ENCODE measurements at regions not wholly inside any gene's neighbourhood (a gene's known extent, or its start where the extent isn't known, plus 50 kb on each side); places are given as distances from the start of the nearest gene placed in this dataset.

GRCh38 chr5:110018509-110018908 lies 328.8 kb downstream of the MAN2A1 start:
- intact Hi-C loops (cut with DNase I), result no loop called here
- no peak for DNase-seq (ENCODE audit: low spot score)
- no peak for ATAC-seq

- ATAC-seq, result no peak
- intact Hi-C loops (cut with DNase I), result no loop called here
- no peak for DNase-seq (ENCODE audit: low spot score)
These were observed 329.4 kb downstream of the MAN2A1 start for GRCh38 chr5:110019119-110019518.

GRCh38 chr5:110019780-110020179 lies 330.1 kb downstream of the MAN2A1 start:
- DNase-seq (ENCODE audit: low spot score) (no peak), ATAC-seq (no peak)
- intact Hi-C loops (cut with DNase I), result no loop called here

- ATAC-seq (no peak), DNase-seq (ENCODE audit: low spot score) (no peak)
- intact Hi-C loops (cut with DNase I), result no loop called here
These were observed 331.5 kb downstream of the MAN2A1 start for GRCh38 chr5:110021251-110021650.

GRCh38 chr5:110025160-110025559 lies 335.4 kb downstream of the MAN2A1 start:
- DNase-seq (ENCODE audit: low spot score) (no peak), ATAC-seq (no peak)
- intact Hi-C loops (cut with DNase I), result no loop called here

- no peak for DNase-seq (ENCODE audit: low spot score)
- no peak for ATAC-seq
- intact Hi-C loops (cut with DNase I), result no loop called here
These were observed 338.0 kb downstream of the MAN2A1 start for GRCh38 chr5:110027527-110028322.

GRCh38 chr5:110031402-110032140 lies 341.8 kb downstream of the MAN2A1 start:
- DNase-seq (ENCODE audit: low spot score), result no peak
- ATAC-seq, result no peak
- intact Hi-C loops (cut with DNase I), result no loop called here

- ATAC-seq, result no peak
- intact Hi-C loops (cut with DNase I), result no loop called here
- no peak for DNase-seq (ENCODE audit: low spot score)
These were observed 342.6 kb downstream of the MAN2A1 start for GRCh38 chr5:110032376-110032775.

GRCh38 chr5:110034056-110034600 lies 344.4 kb downstream of the MAN2A1 start:
- intact Hi-C loops (cut with DNase I), result no loop called here
- ATAC-seq (no peak), DNase-seq (ENCODE audit: low spot score) (no peak)

- ATAC-seq (peak; percentile 59), DNase-seq (ENCODE audit: low spot score) (no peak)
- intact Hi-C loops (cut with DNase I), result no loop called here
These were observed 348.7 kb downstream of the MAN2A1 start for GRCh38 chr5:110038297-110038997.

GRCh38 chr5:110040178-110040577 lies 350.5 kb downstream of the MAN2A1 start:
- ATAC-seq (no peak), DNase-seq (ENCODE audit: low spot score) (no peak)
- intact Hi-C loops (cut with DNase I), result no loop called here

GRCh38 chr5:110043025-110043424 lies 353.3 kb downstream of the MAN2A1 start:
- intact Hi-C loops (cut with DNase I), result no loop called here
- no peak for ATAC-seq
- DNase-seq (ENCODE audit: low spot score), result no peak

GRCh38 chr5:110045158-110045557 lies 355.4 kb downstream of the MAN2A1 start:
- intact Hi-C loops (cut with DNase I), result no loop called here
- DNase-seq (ENCODE audit: low spot score) (no peak), ATAC-seq (no peak)

GRCh38 chr5:110048491-110048890 lies 358.8 kb downstream of the MAN2A1 start:
- ATAC-seq, result no peak
- no peak for DNase-seq (ENCODE audit: low spot score)
- intact Hi-C loops (cut with DNase I), result no loop called here

- DNase-seq (ENCODE audit: low spot score), result no peak
- intact Hi-C loops (cut with DNase I), result no loop called here
- no peak for ATAC-seq
These were observed 360.1 kb downstream of the MAN2A1 start for GRCh38 chr5:110049816-110050215.

- intact Hi-C loops (cut with DNase I), result no loop called here
- DNase-seq (ENCODE audit: low spot score) (no peak), ATAC-seq (no peak)
These were observed 361.1 kb downstream of the MAN2A1 start for GRCh38 chr5:110050640-110051345.

GRCh38 chr5:110053205-110053604 lies 363.5 kb downstream of the MAN2A1 start:
- intact Hi-C loops (cut with DNase I), result no loop called here
- ATAC-seq, result peak; percentile 76
- no peak for DNase-seq (ENCODE audit: low spot score)

- ATAC-seq (no peak), DNase-seq (ENCODE audit: low spot score) (no peak)
- intact Hi-C loops (cut with DNase I), result no loop called here
These were observed 364.1 kb downstream of the MAN2A1 start for GRCh38 chr5:110053824-110054223.

GRCh38 chr5:110054240-110054639 lies 364.5 kb downstream of the MAN2A1 start:
- ATAC-seq (peak; percentile 70), DNase-seq (ENCODE audit: low spot score) (peak; percentile 60)

More at GRCh38 chr5:110054240-110054639, 364.5 kb downstream of the MAN2A1 start:
- intact Hi-C loops (cut with DNase I), result no loop called here

Measured in sciatic nerve (tissue), 2 donors.